B cell (primary cell): ENCODE measurements at regions not wholly inside any gene's neighbourhood (a gene's known extent, or its start where the extent isn't known, plus 50 kb on each side); places are given as distances from the start of the nearest gene placed in this dataset. TPM values are rescaled to one million over a fixed set of nuclear protein-coding genes. Genes with fewer than 3 reads are reported as not detected.

Experiments used
- ATAC-seq: fragments of 200-7000 bp; cut with Tn5 transposase; one replicate; pipeline ENCODE4 v1.10.0; 2021; ENCODE audit warnings: low read depth, mild to moderate bottlenecking, moderate number of reproducible peaks, moderate library complexity
- CTCF ChIA-PET: fragments of 350-600 bp; sonication (Branson Sonifier 250); formaldehyde crosslinking; loops from one replicate; lab custom pipeline; 2021; ENCODE audit warnings: antibody characterized with exemption, inconsistent platforms; lab: Charles Lee
- POLR2A ChIA-PET: fragments of 350-600 bp; sonication (Branson Sonifier 250); formaldehyde crosslinking; loops from one replicate; lab custom pipeline; 2021; ENCODE audit warnings: antibody characterized with exemption; lab: Charles Lee
- DNase-seq: peaks from one replicate; pipeline ENCODE4 v3.0.0; 2013
- H2AFZ ChIP-seq: 2 replicates; pipeline ENCODE4 v1.6.1; 2012; ENCODE audit warnings: mild to moderate bottlenecking, low read depth, low read length; ENCODE audit not compliant: insufficient read depth, poor library complexity, severe bottlenecking
- H3K27ac ChIP-seq, 2 donors: 1 replicate in 1 of 2; 2 replicates in 1 of 2; pipeline ENCODE4 v1.5.1; 2012 to 2013; ENCODE audit warnings: low read length in 2 of 2, mild to moderate bottlenecking in 2 of 2, moderate library complexity in 1 of 2
- H3K27me3 ChIP-seq, 4 experiments: fragments of 200-600 bp in 1 of 4; sonication (generic) in 1 of 4; replicated peaks in 1 of 4; 1 replicate in 2 of 4; 2 replicates in 2 of 4; pipeline versions ENCODE4 v1.6.1 to v1.7.0; 2013 to 2016; ENCODE audit warnings: low read length in 3 of 4, mild to moderate bottlenecking in 2 of 4, mixed read lengths in 1 of 4, moderate library complexity in 1 of 4; ENCODE audit not compliant: insufficient read depth in 4 of 4, control insufficient read depth in 3 of 4; ENCODE audit errors: control extremely low read depth in 1 of 4
- H3K36me3 ChIP-seq, 2 experiments: replicated peaks in 1 of 2; 1 replicate in 1 of 2; 2 replicates in 1 of 2; pipeline versions ENCODE4 v1.6.1 to v1.7.1; 2013; ENCODE audit warnings: low read length in 1 of 2; ENCODE audit not compliant: insufficient read depth in 2 of 2, control insufficient read depth in 1 of 2; ENCODE audit errors: control extremely low read depth in 1 of 2, extremely low read depth in 1 of 2
- H3K4me1 ChIP-seq, 2 donors: fragments of 200-600 bp in 1 of 2; sonication (generic) in 1 of 2; 1 replicate in 1 of 2; 2 replicates in 1 of 2; pipeline versions ENCODE4 v1.5.1 to v1.6.1; 2013 to 2017; ENCODE audit warnings: low read length in 2 of 2; ENCODE audit not compliant: control insufficient read depth in 2 of 2, insufficient read depth in 2 of 2
- H3K4me2 ChIP-seq: replicated peaks from 2 replicates; pipeline ENCODE3; 2012; ENCODE audit warnings: mild to moderate bottlenecking, low read depth, low read length; ENCODE audit not compliant: poor library complexity, severe bottlenecking
- H3K4me3 ChIP-seq, 5 experiments: fragments of 200-600 bp in 1 of 5; sonication (generic) in 1 of 5; 1 replicate in 3 of 5; 2 replicates in 2 of 5; pipeline versions ENCODE4 v1.5.1 to v1.7.0; 2011 to 2016; ENCODE audit warnings: low read length in 4 of 5, mild to moderate bottlenecking in 4 of 5, low read depth in 2 of 5, control low read depth in 1 of 5, moderate library complexity in 1 of 5; ENCODE audit not compliant: insufficient read depth in 1 of 5; ENCODE audit errors: control extremely low read depth in 1 of 5, extremely low read depth in 1 of 5
- H3K79me2 ChIP-seq: fragments of 200-600 bp; sonication (generic); one replicate; pipeline ENCODE4 v1.6.0; 2016; ENCODE audit warnings: low read length; ENCODE audit not compliant: control insufficient read depth, insufficient read depth
- H3K9ac ChIP-seq: fragments of 200-600 bp; sonication (generic); 2 replicates; pipeline ENCODE4 v1.6.1; 2017; ENCODE audit warnings: mild to moderate bottlenecking, low read length, moderate library complexity
- H3K9me3 ChIP-seq, 3 donors: one replicate each; pipeline versions ENCODE4 v1.6.1 to v1.7.1; 2013; ENCODE audit warnings: low read length in 2 of 3; ENCODE audit not compliant: control insufficient read depth in 2 of 3, insufficient read depth in 1 of 3; ENCODE audit errors: control extremely low read depth in 1 of 3
- H4K20me1 ChIP-seq: 2 replicates; pipeline ENCODE4 v1.6.0; 2012; ENCODE audit warnings: mild to moderate bottlenecking, low read length; ENCODE audit not compliant: insufficient read depth, control insufficient read depth, poor library complexity, severe bottlenecking
- H3K27ac Mint-ChIP-seq: one replicate; pipeline ENCODE4 v1.8.0; 2021; ENCODE audit warnings: mixed read lengths
- H3K27me3 Mint-ChIP-seq: one replicate; pipeline ENCODE4 v1.8.0; 2021; ENCODE audit warnings: mixed read lengths
- H3K4me1 Mint-ChIP-seq: one replicate; pipeline ENCODE4 v1.8.0; 2021; ENCODE audit warnings: mixed read lengths
- H3K4me3 Mint-ChIP-seq: one replicate; pipeline ENCODE4 v1.8.0; 2021; ENCODE audit warnings: mixed read lengths
- H3K9me3 Mint-ChIP-seq: one replicate; pipeline ENCODE4 v1.8.0; 2022; ENCODE audit warnings: mixed read lengths; ENCODE audit not compliant: insufficient read depth
- CTCF ChIP-seq: fragments of 200-600 bp; IDR thresholded peaks from one replicate; pipeline ENCODE4 v1.8.0; 2022; ENCODE audit warnings: antibody characterized with exemption, mild to moderate bottlenecking
- EZH2 ChIP-seq: IDR thresholded peaks from 2 replicates; pipeline ENCODE4 v1.6.1; 2012; ENCODE audit warnings: borderline replicate concordance, low read depth, mild to moderate bottlenecking, moderate library complexity, low read length; ENCODE audit not compliant: insufficient read depth, poor library complexity, severe bottlenecking
- WGBS: methylation state at CpG from one replicate; pipeline ENCODE4 v1.1.5; 2013; ENCODE audit warnings: missing lambda C conversion rate; ENCODE audit not compliant: insufficient coverage; 5-methylcytosine and 5-hydroxymethylcytosine counted together
- intact Hi-C: fragments of 100-400 bp; cut with micrococcal nuclease; formaldehyde crosslinking; loops from one replicate; pipeline ENCODE4 v1.10.0; 2022
- small RNA-seq: library from RNA; depleted of rRNA; stranded (forward); fragments of <200 nt; gene quantifications from one replicate; pipeline ENCODE3, GENCODE V24; 2012; ENCODE audit warnings: low replicate concordance, low read depth; ENCODE audit not compliant: insufficient read length

DNA sequence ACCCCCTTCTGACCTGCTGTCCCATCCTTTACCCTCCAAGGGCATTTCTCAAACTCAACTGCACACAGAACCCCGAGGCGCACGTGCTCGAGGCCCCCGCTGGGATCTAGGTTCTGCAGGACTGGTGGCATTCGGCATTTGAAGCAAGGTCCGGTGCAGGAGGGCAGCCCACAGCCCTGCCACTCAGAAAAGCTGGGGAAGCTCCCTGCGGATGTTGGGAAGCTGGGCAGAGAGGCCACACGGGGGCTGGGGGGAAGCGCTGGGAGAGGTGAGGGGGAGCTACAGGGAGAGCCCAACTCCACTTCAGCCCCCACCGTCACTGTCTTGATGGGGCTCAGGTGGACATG is 51.2 kb upstream of the SLCO4A1 start:
- Histone ChIP-seq H3K27me3 (peaks cover 0 to 26% (median 6%) of the 10 kb centered on the region in 4 experiments), H3K36me3 (no peaks in the 10 kb centered on the region), H3K4me3 (no peak overlapping the region), H4K20me1 (no peaks in the 10 kb centered on the region), H2AFZ (no peak overlapping the region), H3K9ac (no peak overlapping the region), H3K4me2 (no peak overlapping the region), H3K4me1 (peaks cover 0 to under 1% of the 10 kb centered on the region in 2 donors), H3K27ac (no peak overlapping the region), H3K9me3 (peaks cover 0 to 3% (median 0%) of the 10 kb centered on the region in 3 donors), H3K79me2 (no peaks in the 10 kb centered on the region)
- CTCF ChIA-PET, result no interaction called here
- peaks cover 5% of the 10 kb centered on the region for H3K4me1 Mint-ChIP-seq
- H3K4me3 Mint-ChIP-seq, result no peak overlapping the region
- intact Hi-C loops, result no loop called here
- peaks cover 31% of the 10 kb centered on the region for H3K27me3 Mint-ChIP-seq
- 85% methylated on average over 11 of the region's 11 CpGs for WGBS
- DNase-seq (no peak), ATAC-seq (no peak)
- H3K9me3 Mint-ChIP-seq, result no peaks in the 10 kb centered on the region
- no peak for TF ChIP-seq CTCF
- no peak for TF ChIP-seq EZH2
- H3K27ac Mint-ChIP-seq, result no peak overlapping the region
- POLR2A ChIA-PET, result no interaction called here

DNA sequence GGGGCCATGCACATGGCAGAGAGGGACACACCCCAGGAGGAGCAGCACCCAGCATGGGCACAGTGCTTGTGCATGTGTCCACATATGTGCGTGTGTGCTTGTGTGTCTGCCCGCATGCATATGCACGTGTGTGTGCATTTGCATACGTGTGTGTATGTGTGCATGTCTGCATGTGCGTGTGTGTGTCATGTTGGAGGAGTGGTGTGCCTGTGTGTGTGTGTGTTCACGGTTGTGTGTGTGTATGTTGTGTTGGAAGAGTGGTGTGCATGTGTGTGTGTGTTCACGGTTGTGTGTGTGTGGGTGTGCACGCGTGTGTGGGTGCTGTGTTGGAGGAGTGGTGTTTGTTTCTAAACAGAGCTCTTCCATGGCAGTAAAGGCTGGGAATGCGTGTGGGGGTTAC is 50.7 kb upstream of the SLCO4A1 start:
- WGBS, result 89% methylated on average over 9 of the region's 10 CpGs
- peaks cover 0 to 3% of the 10 kb centered on the region in 2 donors for H3K4me1 ChIP-seq
- peaks cover 5% of the 10 kb centered on the region for H3K4me1 Mint-ChIP-seq
- intact Hi-C loops, result no loop called here
- H3K4me2 ChIP-seq, result no peak overlapping the region
- H3K27ac Mint-ChIP-seq, result no peak overlapping the region
- no peak for DNase-seq
- TF ChIP-seq EZH2, result no peak
- no peak for TF ChIP-seq CTCF
- no peak overlapping the region for H2AFZ ChIP-seq
- ChIA-PET POLR2A (no interaction called here), CTCF (no interaction called here)
- H3K36me3 ChIP-seq, result no peaks in the 10 kb centered on the region
- H3K9ac ChIP-seq, result no peak overlapping the region
- H3K27me3 Mint-ChIP-seq, result peaks cover 31% of the 10 kb centered on the region
- no peak overlapping the region for H3K27ac ChIP-seq
- no peak overlapping the region for H3K4me3 ChIP-seq
- peaks cover 0 to 31% (median 6%) of the 10 kb centered on the region in 4 experiments for H3K27me3 ChIP-seq
- H3K9me3 ChIP-seq, result peaks cover 0 to 5% (median 0%) of the 10 kb centered on the region in 3 donors
- H4K20me1 ChIP-seq, result no peaks in the 10 kb centered on the region
- no peaks in the 10 kb centered on the region for H3K79me2 ChIP-seq
- ATAC-seq, result no peak
- no peak overlapping the region for H3K4me3 Mint-ChIP-seq
- H3K9me3 Mint-ChIP-seq, result no peaks in the 10 kb centered on the region

Small RNAs in the stretch of these regions (small RNA-seq; reads per million reads assigned to genes)
- gene MIR1-1, result not detected
